Skeletal muscle tissue (tissue), 3 donors: ENCODE measurements at regions not wholly inside any gene's neighbourhood (a gene's known extent, or its start where the extent isn't known, plus 50 kb on each side); places are given as distances from the start of the nearest gene placed in this dataset.

Source experiments
- H3K27ac ChIP-seq: one replicate; pipeline ENCODE4 v1.7.0; 2013; ENCODE audit warnings: mild to moderate bottlenecking, low read depth, low read length, inconsistent platforms
- H3K27me3 ChIP-seq, 3 donors: one replicate each; pipeline ENCODE4 v1.7.0; 2013; ENCODE audit warnings: low read length in 3 of 3; ENCODE audit not compliant: control insufficient read depth in 3 of 3, insufficient read depth in 3 of 3
- H3K36me3 ChIP-seq, 3 donors: one replicate each; pipeline ENCODE4 v1.7.0; 2013; ENCODE audit warnings: low read length in 3 of 3; ENCODE audit not compliant: control insufficient read depth in 3 of 3, insufficient read depth in 3 of 3
- H3K4me1 ChIP-seq, 3 donors: one replicate each; pipeline ENCODE4 v1.7.0; 2013; ENCODE audit warnings: low read length in 3 of 3, mild to moderate bottlenecking in 3 of 3; ENCODE audit not compliant: control insufficient read depth in 3 of 3, insufficient read depth in 3 of 3
- H3K4me3 ChIP-seq, 3 donors: one replicate each; pipeline ENCODE4 v1.7.0; 2013; ENCODE audit warnings: low read length in 3 of 3
- H3K9ac ChIP-seq, 3 donors: one replicate each; pipeline ENCODE4 v1.7.0; 2013; ENCODE audit warnings: low read length in 3 of 3, mild to moderate bottlenecking in 3 of 3, moderate library complexity in 2 of 3, low read depth in 1 of 3
- H3K9me3 ChIP-seq, 3 donors: one replicate each; pipeline ENCODE4 v1.7.0; 2013; ENCODE audit warnings: low read length in 3 of 3; ENCODE audit not compliant: control insufficient read depth in 3 of 3
- donor health status: Osteomylitis.

DNA sequence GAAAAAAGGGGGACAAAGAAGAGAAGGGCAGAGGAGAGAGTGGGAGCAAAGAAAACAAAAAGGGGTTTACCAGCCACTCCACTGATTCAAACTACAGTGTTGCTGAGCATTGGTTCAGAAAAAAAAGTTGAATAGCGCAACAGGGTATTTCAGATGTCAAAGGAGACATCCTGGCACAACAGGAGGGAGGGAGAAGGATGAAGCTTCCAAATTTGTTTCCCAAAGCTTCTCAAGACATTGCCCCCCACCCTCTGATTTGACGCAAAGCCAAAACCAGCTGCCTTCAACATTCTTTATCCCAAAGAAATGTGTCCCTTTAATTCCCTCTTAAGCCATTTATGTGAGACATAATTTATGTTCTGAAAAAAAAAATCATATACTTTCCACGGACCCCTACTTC is 105.5 kb upstream of the TNC start:
- H3K27ac ChIP-seq = no peak overlapping the region

DNA sequence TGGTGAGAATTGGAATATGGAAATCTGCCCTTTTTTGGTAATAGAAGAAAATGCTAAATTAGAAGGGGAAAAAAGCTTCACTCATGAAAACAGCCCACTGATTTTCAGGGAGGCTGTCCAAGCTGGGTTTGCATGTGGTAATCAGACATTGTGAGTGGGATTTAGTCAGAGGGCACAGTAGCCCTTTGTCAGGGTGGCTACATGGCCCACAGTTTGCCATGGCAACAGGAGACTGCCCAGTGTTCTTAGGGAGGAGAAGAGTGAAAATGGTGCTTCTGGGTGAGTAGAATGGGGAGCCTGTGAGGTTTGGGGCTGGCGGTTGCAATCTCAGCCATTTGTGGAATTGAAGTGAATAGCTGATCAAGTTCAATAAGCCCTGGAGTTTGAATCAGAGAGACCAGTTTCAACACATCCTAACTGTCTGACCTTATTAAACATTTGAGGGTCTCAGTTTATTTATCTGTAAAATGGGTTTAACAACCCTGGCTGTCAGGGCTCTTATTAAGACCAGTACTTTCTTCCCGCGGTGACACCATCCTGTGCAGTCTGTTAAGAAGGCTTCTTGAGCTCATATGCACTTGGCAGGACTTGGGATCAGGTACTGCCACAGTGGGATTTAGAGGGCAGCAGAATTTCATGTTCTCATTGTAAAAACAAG is 107.6 kb upstream of the TNC start:
- H3K9ac ChIP-seq = no peak overlapping the region
- peaks cover 0 to 3% (median 0%) of the 10 kb centered on the region in 3 donors for H3K27me3 ChIP-seq
- no peak overlapping the region for H3K27ac ChIP-seq
- H3K9me3 ChIP-seq = no peaks in the 10 kb centered on the region
- no peaks in the 10 kb centered on the region for H3K4me1 ChIP-seq
- H3K4me3 ChIP-seq = no peak overlapping the region
- H3K36me3 ChIP-seq = no peaks in the 10 kb centered on the region

More for the DNA sequence above, 105.5 kb upstream of the TNC start:
- peaks cover 0 to 3% (median 0%) of the 10 kb centered on the region in 3 donors for H3K27me3 ChIP-seq
- H3K36me3 ChIP-seq = no peaks in the 10 kb centered on the region
- no peaks in the 10 kb centered on the region for H3K4me1 ChIP-seq
- peaks cover 0 to 3% (median 0%) of the 10 kb centered on the region in 3 donors for H3K9me3 ChIP-seq
- H3K9ac ChIP-seq = no peak overlapping the region
- no peak overlapping the region for H3K4me3 ChIP-seq

DNA sequence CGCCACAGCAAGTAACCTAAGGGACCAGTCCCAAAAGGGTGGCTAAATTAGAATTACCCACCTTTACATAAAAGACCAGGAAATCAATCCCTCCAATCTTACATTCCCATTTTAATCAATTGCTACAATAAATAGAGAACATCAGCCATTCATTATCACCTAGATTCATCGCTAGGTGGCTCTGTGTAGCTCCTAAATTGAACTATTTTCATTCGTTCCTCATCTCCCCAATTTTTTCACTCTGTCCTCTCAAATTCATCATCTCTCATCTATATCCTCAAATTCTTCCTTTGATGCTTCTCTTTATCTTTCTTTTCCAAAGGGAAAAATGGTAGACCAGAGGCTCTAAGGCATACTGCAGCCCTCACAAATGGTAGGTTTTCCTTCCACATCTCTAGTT is 108.2 kb upstream of the TNC start:
- H3K9me3 ChIP-seq = no peaks in the 10 kb centered on the region
- H3K27ac ChIP-seq = no peak overlapping the region
- H3K9ac ChIP-seq = no peak overlapping the region
- H3K36me3 ChIP-seq = no peaks in the 10 kb centered on the region
- H3K4me1 ChIP-seq = no peaks in the 10 kb centered on the region
- no peak overlapping the region for H3K4me3 ChIP-seq
- H3K27me3 ChIP-seq = peaks cover 0 to 3% (median 0%) of the 10 kb centered on the region in 3 donors

DNA sequence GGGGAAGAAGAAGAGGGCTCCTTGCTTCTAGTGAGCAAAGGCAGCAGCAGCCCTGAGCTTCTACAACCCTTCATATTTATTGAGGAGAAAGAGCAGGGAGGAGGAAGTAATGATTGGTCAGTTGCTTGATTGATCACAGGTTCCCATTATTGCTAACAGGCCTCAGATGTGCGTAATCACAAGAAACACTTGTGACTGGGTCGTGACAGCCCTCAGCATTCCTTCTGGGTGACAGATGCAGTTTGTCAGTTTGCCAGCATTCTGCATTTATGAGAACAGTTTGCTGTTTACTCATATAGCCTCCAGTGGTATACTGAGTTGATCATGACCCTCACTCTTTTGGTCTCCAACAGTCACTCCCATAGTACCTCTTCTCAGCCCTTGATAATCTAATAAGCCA is 111.5 kb upstream of the TNC start:
- H3K36me3 ChIP-seq = no peaks in the 10 kb centered on the region
- H3K4me1 ChIP-seq = no peaks in the 10 kb centered on the region
- H3K9me3 ChIP-seq = no peaks in the 10 kb centered on the region
- H3K27ac ChIP-seq = no peak overlapping the region
- no peaks in the 10 kb centered on the region for H3K27me3 ChIP-seq
- H3K4me3 ChIP-seq = no peak overlapping the region
- no peak overlapping the region for H3K9ac ChIP-seq

DNA sequence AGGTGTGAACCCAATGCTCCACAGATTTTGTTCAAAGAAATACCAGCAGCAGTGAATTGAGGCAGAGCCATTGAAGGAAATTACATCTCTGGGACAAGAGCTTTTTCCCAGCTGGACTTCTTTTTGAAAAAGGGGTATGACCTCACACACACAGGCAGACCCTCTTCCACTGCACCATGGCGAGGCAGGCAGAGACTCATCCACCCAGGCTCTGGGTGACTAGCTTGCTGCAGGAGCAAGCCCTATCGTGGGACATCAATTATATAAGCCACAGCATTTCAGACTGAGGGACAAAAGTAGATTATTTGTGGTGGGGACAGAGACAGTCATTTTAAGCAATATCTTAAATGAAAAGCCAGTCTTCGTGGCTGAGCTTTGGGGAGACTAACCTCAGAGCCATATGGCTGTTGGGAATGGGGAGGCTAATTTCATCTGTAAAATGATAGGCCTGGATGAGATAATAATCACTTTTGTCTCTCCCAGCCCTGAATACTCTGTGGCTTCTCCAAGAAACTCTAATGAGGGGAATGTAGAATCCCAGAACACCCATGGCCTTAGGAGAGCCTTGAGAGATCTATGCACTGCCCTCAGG is 113.1 kb upstream of the TNC start:
- no peaks in the 10 kb centered on the region for H3K9me3 ChIP-seq
- no peaks in the 10 kb centered on the region for H3K27me3 ChIP-seq
- no peak overlapping the region for H3K9ac ChIP-seq
- no peak overlapping the region for H3K27ac ChIP-seq
- H3K36me3 ChIP-seq = no peaks in the 10 kb centered on the region
- H3K4me3 ChIP-seq = no peak overlapping the region
- no peaks in the 10 kb centered on the region for H3K4me1 ChIP-seq

DNA sequence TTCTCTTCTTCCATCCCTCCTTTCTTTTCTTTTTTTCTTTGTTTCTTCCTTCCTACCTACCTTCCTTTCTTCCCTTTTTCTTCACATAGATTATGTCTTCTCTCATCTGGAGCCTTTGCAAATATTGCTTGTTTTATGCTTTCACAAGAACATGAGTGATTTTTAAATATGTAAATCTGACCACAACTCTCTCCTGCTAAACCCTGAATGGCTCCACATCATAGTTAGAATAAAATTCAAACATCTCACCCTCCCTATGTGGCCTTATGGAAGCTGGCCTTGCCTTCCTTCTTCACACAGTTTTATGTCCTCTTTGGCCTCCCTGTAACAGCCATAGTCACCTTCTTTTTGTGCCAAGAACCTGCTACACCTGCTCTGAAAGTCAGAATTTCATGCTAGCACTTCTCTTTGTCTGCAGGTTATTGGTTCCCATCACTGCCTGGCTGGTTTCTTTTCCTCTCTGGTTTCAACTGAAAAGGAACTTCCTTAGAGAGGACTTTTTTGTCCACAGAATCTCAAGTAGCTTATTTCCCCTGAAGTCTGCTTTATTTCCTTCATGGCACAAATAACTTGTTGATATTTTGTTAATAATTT is 114.3 kb upstream of the TNC start:
- no peaks in the 10 kb centered on the region for H3K27me3 ChIP-seq
- H3K9ac ChIP-seq = no peak overlapping the region
- no peak overlapping the region for H3K4me3 ChIP-seq
- no peaks in the 10 kb centered on the region for H3K9me3 ChIP-seq
- H3K36me3 ChIP-seq = no peaks in the 10 kb centered on the region
- H3K4me1 ChIP-seq = no peaks in the 10 kb centered on the region
- no peak overlapping the region for H3K27ac ChIP-seq

DNA sequence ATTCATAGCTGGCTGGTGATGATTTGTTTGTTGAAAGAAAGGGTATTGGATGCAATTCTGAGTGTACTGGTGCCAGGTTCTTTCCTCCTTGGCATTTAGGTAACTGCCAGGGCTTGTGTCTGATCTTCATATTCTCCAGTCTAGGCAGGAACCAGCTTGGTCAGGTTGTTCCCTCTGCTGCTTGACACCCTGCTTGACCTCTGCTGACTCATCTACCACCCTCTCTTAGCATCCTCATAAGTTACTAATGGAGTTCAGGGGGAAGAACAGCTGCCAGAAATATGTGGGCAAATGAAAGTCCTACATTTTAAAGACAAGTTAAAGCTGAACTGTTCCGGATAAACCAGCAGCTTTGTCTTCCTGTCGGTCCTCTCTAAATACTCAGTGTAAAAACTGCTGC is 116.1 kb upstream of the TNC start:
- Histone ChIP-seq H3K9me3 (no peaks in the 10 kb centered on the region), H3K27me3 (no peaks in the 10 kb centered on the region), H3K4me3 (no peak overlapping the region), H3K9ac (no peak overlapping the region), H3K27ac (no peak overlapping the region), H3K4me1 (no peaks in the 10 kb centered on the region), H3K36me3 (no peaks in the 10 kb centered on the region)

DNA sequence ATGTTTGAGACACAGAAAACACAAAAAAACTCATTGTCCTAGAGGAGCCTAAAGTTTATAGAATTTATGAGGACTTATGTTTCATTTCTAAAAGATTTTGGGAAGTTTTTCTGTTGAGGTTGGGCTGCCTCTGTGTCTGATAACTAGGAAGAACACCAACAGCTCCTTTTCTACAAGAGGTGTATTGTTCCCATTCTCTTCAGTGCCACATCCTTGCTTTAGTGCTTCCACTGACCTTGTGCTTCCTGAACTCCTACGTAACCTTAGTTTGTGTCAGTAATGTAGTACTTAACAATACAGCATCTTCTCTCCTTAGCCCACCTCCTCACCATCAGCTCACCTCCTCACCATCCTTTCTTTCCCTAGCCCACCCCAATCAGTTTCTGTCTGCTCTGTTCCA is 117.3 kb upstream of the TNC start:
- Histone ChIP-seq H3K27me3 (no peaks in the 10 kb centered on the region), H3K36me3 (no peaks in the 10 kb centered on the region), H3K4me1 (no peaks in the 10 kb centered on the region), H3K27ac (no peak overlapping the region), H3K9me3 (no peaks in the 10 kb centered on the region), H3K4me3 (no peak overlapping the region), H3K9ac (no peak overlapping the region)

DNA sequence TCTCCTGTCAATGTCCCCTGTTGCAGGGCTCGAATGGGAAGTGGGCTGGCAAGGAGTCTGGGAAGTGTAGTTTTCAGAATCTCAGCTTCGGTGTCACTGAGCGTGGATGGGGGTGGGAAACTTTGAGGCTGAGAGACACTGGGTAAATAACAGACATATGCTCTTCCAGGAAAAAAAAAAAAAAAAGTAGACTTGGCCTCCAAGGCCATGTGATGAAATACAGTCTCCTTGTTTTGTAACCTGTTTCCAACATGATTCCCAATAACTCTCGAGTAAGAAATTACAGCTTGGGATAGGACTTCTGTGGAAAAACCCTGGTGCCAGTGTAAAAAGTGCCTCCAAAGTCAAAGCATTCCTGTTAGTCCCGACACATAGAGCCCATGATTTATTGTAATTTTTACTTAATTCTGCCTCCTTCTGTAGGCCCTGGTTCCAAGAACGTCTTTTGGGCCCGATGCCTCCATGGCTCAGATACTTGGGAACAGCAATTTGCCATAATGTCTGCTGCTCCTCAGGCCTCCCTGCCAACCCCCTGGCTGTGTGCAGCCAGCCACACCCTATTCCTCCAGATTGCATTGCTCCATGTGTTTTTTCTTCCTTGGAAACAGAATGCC is 119.5 kb upstream of the TNC start:
- H3K36me3 ChIP-seq = no peaks in the 10 kb centered on the region
- H3K4me1 ChIP-seq = no peaks in the 10 kb centered on the region
- H3K9ac ChIP-seq = no peak overlapping the region
- no peaks in the 10 kb centered on the region for H3K9me3 ChIP-seq
- H3K27ac ChIP-seq = peak overlapping the region; percentile 25
- H3K4me3 ChIP-seq = no peak overlapping the region
- H3K27me3 ChIP-seq = no peaks in the 10 kb centered on the region

DNA sequence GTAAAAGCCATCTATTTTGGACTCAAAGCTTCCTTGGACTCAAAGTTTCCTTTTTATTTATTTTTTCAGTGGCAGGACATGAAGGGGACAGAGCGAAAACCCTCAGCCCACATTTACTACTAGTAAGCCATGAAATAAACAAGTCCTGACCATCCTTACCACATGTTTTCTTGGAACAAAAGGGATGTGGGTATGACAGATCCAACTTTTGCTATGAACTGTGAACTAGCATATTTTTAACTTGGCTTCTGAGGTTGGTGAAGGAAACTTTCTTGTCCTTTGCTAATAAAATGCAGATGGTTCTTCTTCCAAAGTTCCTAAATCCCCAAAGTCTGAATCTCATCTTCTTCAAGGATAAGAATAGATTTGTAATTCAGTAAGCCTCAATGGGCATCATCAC is 122.7 kb upstream of the TNC start:
- no peaks in the 10 kb centered on the region for H3K9me3 ChIP-seq
- H3K27me3 ChIP-seq = no peaks in the 10 kb centered on the region
- no peak overlapping the region for H3K27ac ChIP-seq

More for the DNA sequence above, 122.7 kb upstream of the TNC start:
- Histone ChIP-seq H3K9ac (no peak overlapping the region), H3K36me3 (no peaks in the 10 kb centered on the region), H3K4me3 (no peak overlapping the region), H3K4me1 (no peaks in the 10 kb centered on the region)
